Choroid plexus epithelial cell (primary cell): ENCODE measurements at regions not wholly inside any gene's neighbourhood (a gene's known extent, or its start where the extent isn't known, plus 50 kb on each side); places are given as distances from the start of the nearest gene placed in this dataset.
A peak's percentile ranks its signal among the peaks of the same experiment; 100 is the strongest.

ENCODE experiments used
- DNase-seq: peaks from one replicate; pipeline ENCODE4 v3.0.0-alpha.2; 2010; ENCODE audit warnings: low read depth
- H3K4me3 ChIP-seq: 2 replicates; pipeline ENCODE4 v1.5.1; 2011; ENCODE audit warnings: low read depth, mild to moderate bottlenecking, control low read depth, low read length, moderate library complexity
- CTCF ChIP-seq: conservative IDR thresholded peaks from 2 replicates; pipeline ENCODE4 v1.5.1; 2011; ENCODE audit warnings: low read depth, mild to moderate bottlenecking, control low read depth, inconsistent platforms, low read length, moderate library complexity

GRCh38 chr14:84397631-84398030 is 1132.3 kb upstream of the FLRT2 start:
- H3K4me3 ChIP-seq: no peak overlapping the region
- TF ChIP-seq CTCF: no peak
- DNase-seq: no peak

GRCh38 chr14:84399296-84399910 is 1130.5 kb upstream of the FLRT2 start:
- no peak overlapping the region for H3K4me3 ChIP-seq
- DNase-seq: no peak
- TF ChIP-seq CTCF: no peak

- DNase-seq: peak; percentile 66
- no peak overlapping the region for H3K4me3 ChIP-seq
- no peak for TF ChIP-seq CTCF
Observed at GRCh38 chr14:84401631-84402030, 1128.3 kb upstream of the FLRT2 start.

GRCh38 chr14:84403585-84403984 is 1126.4 kb upstream of the FLRT2 start:
- no peak for DNase-seq
- no peak overlapping the region for H3K4me3 ChIP-seq
- no peak for TF ChIP-seq CTCF

GRCh38 chr14:84404246-84404645 is 1125.7 kb upstream of the FLRT2 start:
- DNase-seq: no peak
- H3K4me3 ChIP-seq: no peak overlapping the region
- no peak for TF ChIP-seq CTCF

GRCh38 chr14:84409435-84409834 is 1120.5 kb upstream of the FLRT2 start:
- H3K4me3 ChIP-seq: no peak overlapping the region
- peak; percentile 78 for DNase-seq
- TF ChIP-seq CTCF: no peak

GRCh38 chr14:84410344-84410743 is 1119.6 kb upstream of the FLRT2 start:
- TF ChIP-seq CTCF: no peak
- H3K4me3 ChIP-seq: no peak overlapping the region
- no peak for DNase-seq
